B cell (primary cell): ENCODE measurements at regions not wholly inside any gene's neighbourhood (a gene's known extent, or its start where the extent isn't known, plus 50 kb on each side); places are given as distances from the start of the nearest gene placed in this dataset.

Experiments
- ATAC-seq: fragments of 200-7000 bp; cut with Tn5 transposase; one replicate; pipeline ENCODE4 v1.10.0; 2021; ENCODE audit warnings: low read depth, mild to moderate bottlenecking, moderate number of reproducible peaks, moderate library complexity
- CTCF ChIA-PET: fragments of 350-600 bp; sonication (Branson Sonifier 250); formaldehyde crosslinking; loops from one replicate; lab custom pipeline; 2021; ENCODE audit warnings: antibody characterized with exemption, inconsistent platforms; lab: Charles Lee
- POLR2A ChIA-PET: fragments of 350-600 bp; sonication (Branson Sonifier 250); formaldehyde crosslinking; loops from one replicate; lab custom pipeline; 2021; ENCODE audit warnings: antibody characterized with exemption; lab: Charles Lee
- DNase-seq: peaks from one replicate; pipeline ENCODE4 v3.0.0; 2013
- H2AFZ ChIP-seq: 2 replicates; pipeline ENCODE4 v1.6.1; 2012; ENCODE audit warnings: mild to moderate bottlenecking, low read depth, low read length; ENCODE audit not compliant: insufficient read depth, poor library complexity, severe bottlenecking
- H3K27ac ChIP-seq, 2 donors: 1 replicate in 1 of 2; 2 replicates in 1 of 2; pipeline ENCODE4 v1.5.1; 2012 to 2013; ENCODE audit warnings: low read length in 2 of 2, mild to moderate bottlenecking in 2 of 2, moderate library complexity in 1 of 2
- H3K27me3 ChIP-seq, 4 experiments: fragments of 200-600 bp in 1 of 4; sonication (generic) in 1 of 4; replicated peaks in 1 of 4; 1 replicate in 2 of 4; 2 replicates in 2 of 4; pipeline versions ENCODE4 v1.6.1 to v1.7.0; 2013 to 2016; ENCODE audit warnings: low read length in 3 of 4, mild to moderate bottlenecking in 2 of 4, mixed read lengths in 1 of 4, moderate library complexity in 1 of 4; ENCODE audit not compliant: insufficient read depth in 4 of 4, control insufficient read depth in 3 of 4; ENCODE audit errors: control extremely low read depth in 1 of 4
- H3K36me3 ChIP-seq, 2 experiments: replicated peaks in 1 of 2; 1 replicate in 1 of 2; 2 replicates in 1 of 2; pipeline versions ENCODE4 v1.6.1 to v1.7.1; 2013; ENCODE audit warnings: low read length in 1 of 2; ENCODE audit not compliant: insufficient read depth in 2 of 2, control insufficient read depth in 1 of 2; ENCODE audit errors: control extremely low read depth in 1 of 2, extremely low read depth in 1 of 2
- H3K4me1 ChIP-seq, 2 donors: fragments of 200-600 bp in 1 of 2; sonication (generic) in 1 of 2; 1 replicate in 1 of 2; 2 replicates in 1 of 2; pipeline versions ENCODE4 v1.5.1 to v1.6.1; 2013 to 2017; ENCODE audit warnings: low read length in 2 of 2; ENCODE audit not compliant: control insufficient read depth in 2 of 2, insufficient read depth in 2 of 2
- H3K4me2 ChIP-seq: replicated peaks from 2 replicates; pipeline ENCODE3; 2012; ENCODE audit warnings: mild to moderate bottlenecking, low read depth, low read length; ENCODE audit not compliant: poor library complexity, severe bottlenecking
- H3K4me3 ChIP-seq, 5 experiments: fragments of 200-600 bp in 1 of 5; sonication (generic) in 1 of 5; 1 replicate in 3 of 5; 2 replicates in 2 of 5; pipeline versions ENCODE4 v1.5.1 to v1.7.0; 2011 to 2016; ENCODE audit warnings: low read length in 4 of 5, mild to moderate bottlenecking in 4 of 5, low read depth in 2 of 5, control low read depth in 1 of 5, moderate library complexity in 1 of 5; ENCODE audit not compliant: insufficient read depth in 1 of 5; ENCODE audit errors: control extremely low read depth in 1 of 5, extremely low read depth in 1 of 5
- H3K79me2 ChIP-seq: fragments of 200-600 bp; sonication (generic); one replicate; pipeline ENCODE4 v1.6.0; 2016; ENCODE audit warnings: low read length; ENCODE audit not compliant: control insufficient read depth, insufficient read depth
- H3K9ac ChIP-seq: fragments of 200-600 bp; sonication (generic); 2 replicates; pipeline ENCODE4 v1.6.1; 2017; ENCODE audit warnings: mild to moderate bottlenecking, low read length, moderate library complexity
- H3K9me3 ChIP-seq, 3 donors: one replicate each; pipeline versions ENCODE4 v1.6.1 to v1.7.1; 2013; ENCODE audit warnings: low read length in 2 of 3; ENCODE audit not compliant: control insufficient read depth in 2 of 3, insufficient read depth in 1 of 3; ENCODE audit errors: control extremely low read depth in 1 of 3
- H4K20me1 ChIP-seq: 2 replicates; pipeline ENCODE4 v1.6.0; 2012; ENCODE audit warnings: mild to moderate bottlenecking, low read length; ENCODE audit not compliant: insufficient read depth, control insufficient read depth, poor library complexity, severe bottlenecking
- H3K27ac Mint-ChIP-seq: one replicate; pipeline ENCODE4 v1.8.0; 2021; ENCODE audit warnings: mixed read lengths
- H3K27me3 Mint-ChIP-seq: one replicate; pipeline ENCODE4 v1.8.0; 2021; ENCODE audit warnings: mixed read lengths
- H3K4me1 Mint-ChIP-seq: one replicate; pipeline ENCODE4 v1.8.0; 2021; ENCODE audit warnings: mixed read lengths
- H3K4me3 Mint-ChIP-seq: one replicate; pipeline ENCODE4 v1.8.0; 2021; ENCODE audit warnings: mixed read lengths
- H3K9me3 Mint-ChIP-seq: one replicate; pipeline ENCODE4 v1.8.0; 2022; ENCODE audit warnings: mixed read lengths; ENCODE audit not compliant: insufficient read depth
- EZH2 ChIP-seq: IDR thresholded peaks from 2 replicates; pipeline ENCODE4 v1.6.1; 2012; ENCODE audit warnings: borderline replicate concordance, low read depth, mild to moderate bottlenecking, moderate library complexity, low read length; ENCODE audit not compliant: insufficient read depth, poor library complexity, severe bottlenecking
- WGBS: methylation state at CpG from one replicate; pipeline ENCODE4 v1.1.5; 2013; ENCODE audit warnings: missing lambda C conversion rate; ENCODE audit not compliant: insufficient coverage; 5-methylcytosine and 5-hydroxymethylcytosine counted together
- intact Hi-C: fragments of 100-400 bp; cut with micrococcal nuclease; formaldehyde crosslinking; loops from one replicate; pipeline ENCODE4 v1.10.0; 2022
- TF ChIP-seq, protein P1 (sequence below): fragments of 200-600 bp; IDR thresholded peaks from one replicate; pipeline ENCODE4 v1.8.0; 2022; ENCODE audit warnings: antibody characterized with exemption, mild to moderate bottlenecking

- ChIA-PET CTCF (interaction anchor here (0.6 to 0.7 kb wide), 2 partner anchors 8 to 1264 kb away, joined by 3 read pairs; no protein-coding TSS in a partner anchor), POLR2A (no interaction called here)
- Histone ChIP-seq H3K4me3 (no peak overlapping the region), H3K4me1 (no peaks in the 10 kb centered on the region), H2AFZ (peak overlapping the region; percentile 7), H4K20me1 (no peaks in the 10 kb centered on the region), H3K27ac (no peak overlapping the region), H3K9ac (no peak overlapping the region), H3K27me3 (peaks cover 0 to 3% (median 0%) of the 10 kb centered on the region in 4 experiments), H3K9me3 (no peaks in the 10 kb centered on the region), H3K79me2 (no peaks in the 10 kb centered on the region), H3K36me3 (no peaks in the 10 kb centered on the region), H3K4me2 (no peak overlapping the region)
- Mint-ChIP-seq H3K4me3 (no peak overlapping the region), H3K4me1 (peaks cover 3% of the 10 kb centered on the region), H3K9me3 (no peaks in the 10 kb centered on the region), H3K27me3 (peaks cover 7% of the 10 kb centered on the region), H3K27ac (no peak overlapping the region)
- DNase-seq (peak; percentile 25), ATAC-seq (peak; percentile 49)
- TF ChIP-seq EZH2, result no peak
- TF ChIP-seq, protein P1, sequence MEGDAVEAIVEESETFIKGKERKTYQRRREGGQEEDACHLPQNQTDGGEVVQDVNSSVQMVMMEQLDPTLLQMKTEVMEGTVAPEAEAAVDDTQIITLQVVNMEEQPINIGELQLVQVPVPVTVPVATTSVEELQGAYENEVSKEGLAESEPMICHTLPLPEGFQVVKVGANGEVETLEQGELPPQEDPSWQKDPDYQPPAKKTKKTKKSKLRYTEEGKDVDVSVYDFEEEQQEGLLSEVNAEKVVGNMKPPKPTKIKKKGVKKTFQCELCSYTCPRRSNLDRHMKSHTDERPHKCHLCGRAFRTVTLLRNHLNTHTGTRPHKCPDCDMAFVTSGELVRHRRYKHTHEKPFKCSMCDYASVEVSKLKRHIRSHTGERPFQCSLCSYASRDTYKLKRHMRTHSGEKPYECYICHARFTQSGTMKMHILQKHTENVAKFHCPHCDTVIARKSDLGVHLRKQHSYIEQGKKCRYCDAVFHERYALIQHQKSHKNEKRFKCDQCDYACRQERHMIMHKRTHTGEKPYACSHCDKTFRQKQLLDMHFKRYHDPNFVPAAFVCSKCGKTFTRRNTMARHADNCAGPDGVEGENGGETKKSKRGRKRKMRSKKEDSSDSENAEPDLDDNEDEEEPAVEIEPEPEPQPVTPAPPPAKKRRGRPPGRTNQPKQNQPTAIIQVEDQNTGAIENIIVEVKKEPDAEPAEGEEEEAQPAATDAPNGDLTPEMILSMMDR, result peak; percentile 73
- intact Hi-C loops, result loop anchor here (2.0 kb wide), 1 partner anchor 91 kb away; no protein-coding TSS in a partner anchor
- WGBS, result 7% methylated on average over 11 of the region's 15 CpGs
These were observed 59.5 kb upstream of the NEIL3 start for GRCh38 chr4:177250056-177250696.

- POLR2A ChIA-PET, result no interaction called here
- CTCF ChIA-PET, result no interaction called here
- Histone ChIP-seq H3K4me2 (no peak overlapping the region), H3K79me2 (no peaks in the 10 kb centered on the region), H3K4me3 (no peak overlapping the region), H3K27ac (no peak overlapping the region), H2AFZ (no peak overlapping the region), H4K20me1 (no peaks in the 10 kb centered on the region), H3K9me3 (no peaks in the 10 kb centered on the region), H3K27me3 (peaks cover 0 to 3% (median 0%) of the 10 kb centered on the region in 4 experiments), H3K36me3 (no peaks in the 10 kb centered on the region), H3K4me1 (no peaks in the 10 kb centered on the region), H3K9ac (no peak overlapping the region)
- peaks cover 7% of the 10 kb centered on the region for H3K27me3 Mint-ChIP-seq
- TF ChIP-seq, protein P1, result no peak
- TF ChIP-seq EZH2, result no peak
- WGBS, result 69% methylated on average over 6 of the region's 7 CpGs
- no peak overlapping the region for H3K4me3 Mint-ChIP-seq
- H3K4me1 Mint-ChIP-seq, result peaks cover 3% of the 10 kb centered on the region
- intact Hi-C loops, result loop anchor here (2.0 kb wide), 1 partner anchor 90 kb away; no protein-coding TSS in a partner anchor
- DNase-seq (no peak), ATAC-seq (no peak)
- no peak overlapping the region for H3K27ac Mint-ChIP-seq
- no peaks in the 10 kb centered on the region for H3K9me3 Mint-ChIP-seq
These were observed 58.4 kb upstream of the NEIL3 start for GRCh38 chr4:177251237-177251636.
